ENCODE measurements at regions not wholly inside any gene's neighbourhood (a gene's known extent, or its start where the extent isn't known, plus 50 kb on each side); places are given as distances from the start of the nearest gene placed in this dataset.

- Histone ChIP-seq H3K27me3 (ENCODE audit: control insufficient read depth in 1 of 2, insufficient read depth in 2 of 2, low read length in 2 of 2) (no peaks in the 10 kb centered on the region), H3K4me3 (ENCODE audit: low read length) (no peak overlapping the region), H3K27ac (ENCODE audit: low read depth in 1 of 2, low read length in 2 of 2) (no peak overlapping the region), H3K36me3 (ENCODE audit: insufficient read depth, low read length) (no peaks in the 10 kb centered on the region), H3K4me1 (ENCODE audit: insufficient read depth, low read length) (no peaks in the 10 kb centered on the region), H3K9me3 (ENCODE audit: control insufficient read depth in 1 of 2, insufficient read depth in 1 of 2, low read length in 2 of 2) (no peaks in the 10 kb centered on the region)
- Mint-ChIP-seq H3K27ac (no peak overlapping the region), H3K9me3 (no peaks in the 10 kb centered on the region), H3K27me3 (peaks cover 4% of the 10 kb centered on the region), H3K4me1 (ENCODE audit: low read depth) (no peaks in the 10 kb centered on the region), H3K4me3 (no peak overlapping the region), H3K36me3 (ENCODE audit: low read depth) (no peaks in the 10 kb centered on the region)
- POLR2A ChIA-PET = no interaction called here
- TF ChIP-seq CTCF (IDR thresholded peaks at IDR 0.05) = no peak
- ATAC-seq (ENCODE audit: poor library complexity) = no peak
- intact Hi-C loops (cut with DNase I, micrococcal nuclease) = no loop called here
- DNase-seq = no peak
- CTCF ChIA-PET = no interaction called here
These were observed 143.2 kb upstream of the RGS6 start for GRCh38 chr14:71789005-71789404.

- Histone ChIP-seq H3K27ac (ENCODE audit: low read depth in 1 of 2, low read length in 2 of 2) (no peak overlapping the region), H3K36me3 (ENCODE audit: insufficient read depth, low read length) (no peaks in the 10 kb centered on the region), H3K9me3 (ENCODE audit: control insufficient read depth in 1 of 2, insufficient read depth in 1 of 2, low read length in 2 of 2) (no peaks in the 10 kb centered on the region), H3K4me1 (ENCODE audit: insufficient read depth, low read length) (no peaks in the 10 kb centered on the region), H3K4me3 (ENCODE audit: low read length) (no peak overlapping the region), H3K27me3 (ENCODE audit: control insufficient read depth in 1 of 2, insufficient read depth in 2 of 2, low read length in 2 of 2) (peaks cover 0 to 11% of the 10 kb centered on the region in 2 experiments)
- POLR2A ChIA-PET = no interaction called here
- no peaks in the 10 kb centered on the region for H3K9me3 Mint-ChIP-seq
- H3K27me3 Mint-ChIP-seq = peaks cover 49% of the 10 kb centered on the region
- intact Hi-C loops (cut with DNase I, micrococcal nuclease) = no loop called here
- H3K36me3 Mint-ChIP-seq (ENCODE audit: low read depth) = no peaks in the 10 kb centered on the region
- no peaks in the 10 kb centered on the region for H3K4me1 Mint-ChIP-seq (ENCODE audit: low read depth)
- ATAC-seq (ENCODE audit: poor library complexity) (no peak), DNase-seq (no peak)
- H3K27ac Mint-ChIP-seq = no peak overlapping the region
- no peak for TF ChIP-seq CTCF (IDR thresholded peaks at IDR 0.05)
- CTCF ChIA-PET = no interaction called here
- no peak overlapping the region for H3K4me3 Mint-ChIP-seq
These were observed 132.4 kb upstream of the RGS6 start for GRCh38 chr14:71799841-71800240.

- Histone ChIP-seq H3K36me3 (ENCODE audit: insufficient read depth, low read length) (no peaks in the 10 kb centered on the region), H3K4me1 (ENCODE audit: insufficient read depth, low read length) (no peaks in the 10 kb centered on the region), H3K4me3 (ENCODE audit: low read length) (no peak overlapping the region), H3K27ac (ENCODE audit: low read depth in 1 of 2, low read length in 2 of 2) (no peak overlapping the region), H3K27me3 (ENCODE audit: control insufficient read depth in 1 of 2, insufficient read depth in 2 of 2, low read length in 2 of 2) (peaks cover 0 to 6% of the 10 kb centered on the region in 2 experiments), H3K9me3 (ENCODE audit: control insufficient read depth in 1 of 2, insufficient read depth in 1 of 2, low read length in 2 of 2) (no peaks in the 10 kb centered on the region)
- Mint-ChIP-seq H3K27ac (no peak overlapping the region), H3K27me3 (peaks cover 45% of the 10 kb centered on the region), H3K4me1 (ENCODE audit: low read depth) (no peaks in the 10 kb centered on the region), H3K9me3 (no peaks in the 10 kb centered on the region), H3K4me3 (no peak overlapping the region), H3K36me3 (ENCODE audit: low read depth) (no peaks in the 10 kb centered on the region)
- ATAC-seq (ENCODE audit: poor library complexity) (no peak), DNase-seq (no peak)
- ChIA-PET CTCF (no interaction called here), POLR2A (no interaction called here)
- no peak for TF ChIP-seq CTCF (IDR thresholded peaks at IDR 0.05)
- intact Hi-C loops (cut with DNase I, micrococcal nuclease) = no loop called here
These were observed 131.4 kb upstream of the RGS6 start for GRCh38 chr14:71800878-71801277.
